Ovary (tissue), 7 donors: ENCODE measurements at regions not wholly inside any gene's neighbourhood (a gene's known extent, or its start where the extent isn't known, plus 50 kb on each side); places are given as distances from the start of the nearest gene placed in this dataset.
"Not testable (repeated sequence)": the region's sequence is repeated elsewhere in the genome, so short reads cannot be mapped to it uniquely, and the experiment has no call there.

Source experiments
- DNase-seq, 5 donors: peaks; one replicate each; pipeline ENCODE4 v3.0.0-alpha.2; 2019 to 2020
- H3K27ac ChIP-seq, 2 donors: fragments of 200-600 bp; one replicate each; pipeline versions ENCODE4 v1.5.1 to v1.8.0; 2019 to 2022
- H3K27me3 ChIP-seq: fragments of 200-600 bp; one replicate; pipeline ENCODE4 v1.8.0; 2022
- H3K36me3 ChIP-seq: fragments of 200-600 bp; sonication (generic); one replicate; pipeline ENCODE4 v1.5.1; 2019
- H3K4me1 ChIP-seq: one replicate; pipeline ENCODE4 v1.8.1; 2013; ENCODE audit warnings: mild to moderate bottlenecking, moderate library complexity; ENCODE audit not compliant: insufficient read depth
- H3K4me3 ChIP-seq: fragments of 200-600 bp; sonication (generic); one replicate; pipeline ENCODE4 v1.5.1; 2017
- H3K9me3 ChIP-seq, 2 donors: fragments of 200-600 bp in 1 of 2; sonication (generic) in 1 of 2; one replicate each; pipeline versions ENCODE4 v1.5.1 to v1.8.1; 2013 to 2019; ENCODE audit warnings: mild to moderate bottlenecking in 1 of 2, moderate library complexity in 1 of 2
- EP300 ChIP-seq: sonication (generic); formaldehyde crosslinking; IDR thresholded peaks from one replicate; pipeline ENCODE4 v1.6.1; 2017; ENCODE audit warnings: antibody characterized with exemption
- POLR2A ChIP-seq: fragments of 450-650 bp; IDR thresholded peaks from one replicate; pipeline ENCODE4 v1.6.1; 2017; ENCODE audit warnings: antibody characterized with exemption, mild to moderate bottlenecking, moderate library complexity
- WGBS, 3 donors: extraction: QIAGEN DNeasy Blood & Tissue Kit in 1 of 3; methylation state at CpG; one replicate each; pipeline versions ENCODE4 v1.1.5 to v1.1.7; 2013 to 2017; 5-methylcytosine and 5-hydroxymethylcytosine counted together
- intact Hi-C, 4 donors: fragments of 100-400 bp; cut with DNase I; formaldehyde crosslinking; loops; one replicate each; pipeline versions ENCODE4 v1.11.0 to v1.15.1; 2022 to 2023
- TF ChIP-seq, protein P1 (sequence below), 3 donors: fragments of 450-650 bp in 2 of 3; fragments of 200-600 bp in 1 of 3; IDR thresholded peaks; one replicate each; pipeline versions ENCODE4 v1.5.1 to v1.8.0; 2016 to 2022; ENCODE audit warnings: antibody characterized with exemption in 3 of 3, mild to moderate bottlenecking in 1 of 3
- donor health status: DM: no; HTN: no; CAD: no; lungs with moderate emphysema.
- donor health status: DM: no; HTN: no; CAD: no.
- donor health status: Bipolar disorder and iron deficiency.
- donor health status: DM: no; HTN: no; CAD: no.
- donor health status: DM: yes; HTN: yes; CAD: no.

DNA sequence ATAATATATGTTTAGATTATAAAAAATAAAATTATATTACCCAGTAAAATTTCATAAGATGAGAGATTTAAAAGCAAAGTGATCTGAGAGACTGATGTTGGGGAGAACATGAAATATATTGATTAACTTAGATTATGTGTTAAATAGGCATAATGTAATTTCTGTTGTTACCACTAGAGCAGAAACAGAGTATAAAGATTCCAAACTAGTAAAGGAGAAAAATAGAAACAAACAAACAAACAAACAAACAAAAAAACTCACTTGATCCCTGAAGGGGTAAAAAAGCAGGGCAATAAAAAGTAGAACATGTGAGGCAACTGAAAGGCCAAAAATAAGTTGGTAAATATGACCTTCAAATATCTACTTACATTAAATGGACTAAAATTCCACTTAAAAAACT lies 640.4 kb upstream of the RGS18 start:
- H3K9me3 ChIP-seq, result no peaks in the 10 kb centered on the region
- TF ChIP-seq, protein P1, sequence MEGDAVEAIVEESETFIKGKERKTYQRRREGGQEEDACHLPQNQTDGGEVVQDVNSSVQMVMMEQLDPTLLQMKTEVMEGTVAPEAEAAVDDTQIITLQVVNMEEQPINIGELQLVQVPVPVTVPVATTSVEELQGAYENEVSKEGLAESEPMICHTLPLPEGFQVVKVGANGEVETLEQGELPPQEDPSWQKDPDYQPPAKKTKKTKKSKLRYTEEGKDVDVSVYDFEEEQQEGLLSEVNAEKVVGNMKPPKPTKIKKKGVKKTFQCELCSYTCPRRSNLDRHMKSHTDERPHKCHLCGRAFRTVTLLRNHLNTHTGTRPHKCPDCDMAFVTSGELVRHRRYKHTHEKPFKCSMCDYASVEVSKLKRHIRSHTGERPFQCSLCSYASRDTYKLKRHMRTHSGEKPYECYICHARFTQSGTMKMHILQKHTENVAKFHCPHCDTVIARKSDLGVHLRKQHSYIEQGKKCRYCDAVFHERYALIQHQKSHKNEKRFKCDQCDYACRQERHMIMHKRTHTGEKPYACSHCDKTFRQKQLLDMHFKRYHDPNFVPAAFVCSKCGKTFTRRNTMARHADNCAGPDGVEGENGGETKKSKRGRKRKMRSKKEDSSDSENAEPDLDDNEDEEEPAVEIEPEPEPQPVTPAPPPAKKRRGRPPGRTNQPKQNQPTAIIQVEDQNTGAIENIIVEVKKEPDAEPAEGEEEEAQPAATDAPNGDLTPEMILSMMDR (IDR thresholded peaks at IDR 0.05), result no peak
- no peak for TF ChIP-seq EP300
- no peak for TF ChIP-seq POLR2A
- H3K4me3 ChIP-seq, result no peak overlapping the region
- intact Hi-C loops, result no loop called here
- no peak for DNase-seq
- no peaks in the 10 kb centered on the region for H3K4me1 ChIP-seq
- no peak overlapping the region for H3K27ac ChIP-seq
- H3K27me3 ChIP-seq, result no peaks in the 10 kb centered on the region
- no peaks in the 10 kb centered on the region for H3K36me3 ChIP-seq

DNA sequence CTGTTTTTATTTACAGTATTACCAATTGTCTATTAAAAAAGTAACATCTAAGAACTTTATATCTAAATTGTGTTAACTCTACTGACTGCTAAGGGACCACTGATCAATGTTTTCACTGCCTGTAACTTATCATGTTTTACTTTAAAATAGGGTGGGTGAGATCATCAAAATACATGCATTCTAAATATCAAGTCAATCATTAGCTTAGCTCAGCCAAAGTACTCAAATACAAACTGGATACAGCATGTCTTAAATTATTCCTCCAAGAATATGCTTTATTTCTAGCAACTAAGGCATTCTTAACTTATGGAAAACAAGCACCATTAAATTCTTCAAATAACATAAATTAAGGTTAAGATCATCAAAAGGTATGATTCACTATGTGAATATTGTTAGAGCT lies 638.7 kb upstream of the RGS18 start:
- intact Hi-C loops, result no loop called here
- DNase-seq, result no peak

DNA sequence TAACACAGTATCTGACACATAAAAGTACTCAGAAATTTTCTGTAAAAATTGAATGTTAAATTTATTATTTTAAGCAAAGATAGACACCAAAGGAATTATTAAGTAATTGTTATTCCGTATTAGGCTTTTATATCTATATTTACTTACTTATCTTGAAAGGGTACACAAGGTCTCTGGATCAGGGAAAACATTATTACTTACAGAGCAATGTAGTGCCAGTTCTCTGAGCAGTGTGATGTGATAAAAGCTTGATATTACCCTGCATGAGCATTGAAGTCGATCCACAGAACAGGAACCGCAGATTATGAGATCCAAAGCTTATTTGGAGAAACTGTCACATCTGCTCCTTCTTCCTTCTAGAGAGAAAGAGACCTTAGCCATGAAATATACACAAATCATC lies 637.9 kb upstream of the RGS18 start:
- 36 to 48% (median 38%) methylated on average over 3 of the region's 3 CpGs for WGBS, 3 donors

More for the DNA sequence above, 638.7 kb upstream of the RGS18 start:
- H3K4me1 ChIP-seq, result no peaks in the 10 kb centered on the region
- no peak overlapping the region for H3K4me3 ChIP-seq
- H3K27me3 ChIP-seq, result no peaks in the 10 kb centered on the region
- H3K27ac ChIP-seq, result no peak overlapping the region
- no peaks in the 10 kb centered on the region for H3K9me3 ChIP-seq
- TF ChIP-seq POLR2A, result no peak
- TF ChIP-seq EP300, result no peak
- TF ChIP-seq, protein P1 (IDR thresholded peaks at IDR 0.05), result no peak
- no peaks in the 10 kb centered on the region for H3K36me3 ChIP-seq

DNA sequence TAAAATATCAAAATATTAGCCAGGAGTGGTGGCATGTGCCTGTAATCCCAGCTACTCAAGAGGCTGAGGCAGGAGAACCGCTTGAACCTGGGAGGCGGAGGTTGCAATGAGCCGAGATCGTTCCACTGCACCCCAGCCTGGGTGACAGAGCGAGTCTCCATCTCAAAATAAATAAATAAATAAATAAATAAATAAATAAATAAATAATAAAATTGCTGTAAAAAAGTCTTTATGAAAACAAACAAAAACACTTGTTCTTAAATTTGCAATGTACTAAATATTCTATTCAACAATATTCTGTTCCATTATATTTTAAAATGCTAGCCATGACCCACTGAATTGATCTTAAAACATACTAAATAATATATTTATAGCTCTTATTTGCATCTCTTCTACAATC lies 632.3 kb upstream of the RGS18 start:
- 95 to 99% (median 98%) methylated on average over 5 of the region's 5 CpGs for WGBS, 3 donors
- intact Hi-C loops, result not testable (repeated sequence)

More for the DNA sequence above, 637.9 kb upstream of the RGS18 start:
- intact Hi-C loops, result no loop called here
- H3K4me1 ChIP-seq, result no peaks in the 10 kb centered on the region
- no peak for DNase-seq
- TF ChIP-seq, protein P1 (IDR thresholded peaks at IDR 0.05), result no peak
- TF ChIP-seq POLR2A, result no peak
- TF ChIP-seq EP300, result no peak
- no peaks in the 10 kb centered on the region for H3K27me3 ChIP-seq
- H3K9me3 ChIP-seq, result no peaks in the 10 kb centered on the region
- no peak overlapping the region for H3K4me3 ChIP-seq
- no peak overlapping the region for H3K27ac ChIP-seq
- H3K36me3 ChIP-seq, result no peaks in the 10 kb centered on the region

DNA sequence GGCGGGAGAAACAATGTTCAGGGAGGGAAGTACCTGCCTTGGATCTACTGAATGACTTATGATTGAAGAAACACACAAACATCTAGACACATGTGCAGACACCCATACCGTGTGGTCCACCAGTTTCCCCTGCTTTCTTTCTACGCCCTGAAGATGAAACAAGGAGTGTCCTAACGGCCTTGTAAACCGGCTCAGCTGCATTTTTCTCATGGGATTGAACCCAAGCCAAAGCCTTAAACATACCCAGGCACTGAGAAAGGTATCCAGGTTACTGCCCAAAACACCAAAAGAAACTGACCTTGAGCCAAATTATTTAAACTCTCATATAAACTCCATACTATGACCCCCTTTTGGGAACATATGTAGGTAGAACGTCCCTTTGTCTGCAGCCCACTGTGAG lies 630.0 kb upstream of the RGS18 start:
- no peaks in the 10 kb centered on the region for H3K9me3 ChIP-seq
- WGBS, 3 donors, result 73 to 83% (median 77%) methylated on average over 6 of the region's 6 CpGs
- no peaks in the 10 kb centered on the region for H3K36me3 ChIP-seq
- no peak overlapping the region for H3K27ac ChIP-seq
- TF ChIP-seq EP300 (no peak), POLR2A (no peak)
- TF ChIP-seq, protein P1 (IDR thresholded peaks at IDR 0.05), result no peak
- H3K4me3 ChIP-seq, result no peak overlapping the region
- intact Hi-C loops, result no loop called here
- no peak for DNase-seq
- H3K4me1 ChIP-seq, result no peaks in the 10 kb centered on the region
- H3K27me3 ChIP-seq, result no peaks in the 10 kb centered on the region

More for the DNA sequence above, 632.3 kb upstream of the RGS18 start:
- not testable (repeated sequence) for DNase-seq, H3K27ac ChIP-seq, H3K9me3 ChIP-seq, H3K4me3 ChIP-seq, H3K4me1 ChIP-seq, H3K36me3 ChIP-seq, H3K27me3 ChIP-seq
